ENCODE measurements at regions not wholly inside any gene's neighbourhood (a gene's known extent, or its start where the extent isn't known, plus 50 kb on each side); places are given as distances from the start of the nearest gene placed in this dataset.

- no peak for DNase-seq
- no peaks in the 10 kb centered on the region for H3K27me3 ChIP-seq (ENCODE audit: control insufficient read depth, insufficient read depth, low read length)
These were observed 349.4 kb upstream of the SEMA6D start for GRCh38 chr15:47367726-47368390.

DNA sequence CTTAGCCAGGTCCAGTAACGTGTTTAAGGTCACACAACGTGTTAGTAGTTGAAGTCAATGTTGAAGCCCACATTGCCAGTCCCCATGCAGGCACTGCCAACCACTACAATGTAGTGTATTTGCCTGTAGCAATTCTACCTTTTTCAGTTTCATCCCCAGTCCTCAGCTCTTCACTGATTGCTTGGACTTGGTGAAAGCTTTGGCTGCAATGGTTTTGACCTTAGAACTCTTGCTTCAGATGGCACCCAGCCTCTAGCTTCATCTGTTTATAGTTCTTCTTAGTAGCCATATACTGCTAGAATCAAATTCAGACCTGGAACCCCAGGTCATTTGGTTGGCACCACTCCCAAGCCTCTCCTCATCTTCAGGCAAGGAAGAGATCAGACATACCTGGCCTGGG lies 345.4 kb upstream of the SEMA6D start:
- H3K27me3 ChIP-seq (ENCODE audit: control insufficient read depth, insufficient read depth, low read length): no peaks in the 10 kb centered on the region
- H3K36me3 ChIP-seq (replicated peaks; ENCODE audit: control insufficient read depth, insufficient read depth, low read length): no peaks in the 10 kb centered on the region
- H3K4me3 ChIP-seq (ENCODE audit: insufficient read depth, low read depth, low read length): no peak overlapping the region
- DNase-seq: no peak

More at GRCh38 chr15:47367726-47368390, 349.4 kb upstream of the SEMA6D start:
- Histone ChIP-seq H3K36me3 (replicated peaks; ENCODE audit: control insufficient read depth, insufficient read depth, low read length) (no peaks in the 10 kb centered on the region), H3K4me3 (ENCODE audit: insufficient read depth, low read depth, low read length) (no peak overlapping the region)

DNA sequence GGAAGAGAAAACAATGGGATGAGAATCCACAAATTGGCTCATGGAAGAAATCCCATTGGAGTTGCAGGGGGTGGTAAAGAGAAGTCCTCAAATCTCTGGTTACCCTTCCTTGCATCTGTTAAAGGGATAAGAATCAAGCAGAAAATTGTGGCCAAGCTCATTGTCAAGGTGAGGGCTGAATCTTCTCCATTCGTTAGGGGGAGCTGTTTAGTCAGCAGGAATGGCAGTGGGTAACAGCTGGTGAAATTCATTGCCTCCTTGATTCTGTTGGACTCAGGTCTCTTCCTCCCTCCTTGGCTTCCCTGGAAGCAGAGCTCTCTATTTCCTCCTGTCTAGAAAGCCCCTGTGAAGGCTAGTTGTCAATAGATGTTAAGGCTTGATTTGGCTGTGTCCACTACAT lies 343.1 kb upstream of the SEMA6D start:
- no peaks in the 10 kb centered on the region for H3K36me3 ChIP-seq (replicated peaks; ENCODE audit: control insufficient read depth, insufficient read depth, low read length)
- H3K27me3 ChIP-seq (ENCODE audit: control insufficient read depth, insufficient read depth, low read length): no peaks in the 10 kb centered on the region
- H3K4me3 ChIP-seq (ENCODE audit: insufficient read depth, low read depth, low read length): no peak overlapping the region
- DNase-seq: peak; percentile 59

DNA sequence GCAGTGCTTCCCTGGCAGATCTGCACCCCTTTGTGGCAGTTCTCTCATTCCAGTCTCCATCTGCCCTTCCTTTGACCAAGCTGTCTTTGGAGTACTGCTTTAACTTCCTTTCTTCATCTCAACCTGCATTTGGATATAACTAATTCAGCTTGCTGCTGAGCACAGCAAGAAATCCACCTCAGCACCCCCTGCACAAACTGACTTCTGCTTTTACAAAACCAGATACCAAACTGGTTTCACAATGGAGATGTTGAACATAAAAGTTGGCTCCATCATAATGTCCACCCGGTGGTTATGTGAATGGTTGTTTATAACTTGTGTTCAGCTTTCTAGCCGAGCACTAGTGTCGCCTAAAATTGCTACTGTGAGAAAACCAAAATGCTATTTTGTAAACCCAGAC lies 341.1 kb upstream of the SEMA6D start:
- H3K27me3 ChIP-seq (ENCODE audit: control insufficient read depth, insufficient read depth, low read length): no peaks in the 10 kb centered on the region

DNA sequence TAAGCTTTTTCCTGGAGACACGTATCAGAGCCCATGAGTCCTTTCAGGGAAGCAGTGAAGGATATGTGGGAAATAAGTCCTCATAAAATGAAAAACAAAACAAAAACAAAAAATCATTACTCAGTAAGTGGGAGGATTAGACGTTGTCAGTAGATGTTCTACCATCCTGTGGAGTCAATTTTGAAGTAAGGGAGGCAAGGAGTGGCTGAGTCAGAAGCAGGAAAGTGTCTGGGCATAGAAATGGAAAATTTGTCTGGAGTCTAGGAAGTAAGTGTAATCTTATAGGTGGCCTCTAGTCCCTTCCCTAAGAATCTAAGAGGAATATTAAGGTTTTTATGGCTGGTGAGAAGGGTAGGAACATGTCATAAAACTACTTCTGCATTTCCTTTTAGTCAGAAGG lies 339.8 kb upstream of the SEMA6D start:
- Histone ChIP-seq H3K36me3 (replicated peaks; ENCODE audit: control insufficient read depth, insufficient read depth, low read length) (no peaks in the 10 kb centered on the region), H3K27me3 (ENCODE audit: control insufficient read depth, insufficient read depth, low read length) (no peaks in the 10 kb centered on the region), H3K4me3 (ENCODE audit: insufficient read depth, low read depth, low read length) (no peak overlapping the region)
- DNase-seq: no peak

More for the DNA sequence above, 341.1 kb upstream of the SEMA6D start:
- no peak for DNase-seq
- Histone ChIP-seq H3K36me3 (replicated peaks; ENCODE audit: control insufficient read depth, insufficient read depth, low read length) (no peaks in the 10 kb centered on the region), H3K4me3 (ENCODE audit: insufficient read depth, low read depth, low read length) (no peak overlapping the region)

DNA sequence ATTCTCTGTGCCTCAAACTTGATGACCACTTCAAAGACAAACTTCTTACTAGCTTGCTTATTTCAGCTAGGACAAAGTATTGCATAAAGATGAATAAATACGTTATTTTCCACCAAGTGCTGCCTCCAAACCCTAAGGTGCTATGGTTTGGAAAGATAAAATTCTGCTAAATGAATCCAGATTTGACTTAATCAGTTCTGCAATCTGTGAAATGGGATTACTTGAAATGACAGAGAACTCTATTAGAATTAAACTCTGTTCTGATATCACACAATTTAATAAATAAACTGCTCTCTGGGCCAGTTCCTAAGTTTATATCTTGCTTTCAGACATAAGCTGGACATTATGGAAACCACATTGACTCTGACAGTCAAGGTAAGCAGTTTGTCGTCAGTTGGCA lies 338.8 kb upstream of the SEMA6D start:
- H3K27me3 ChIP-seq (ENCODE audit: control insufficient read depth, insufficient read depth, low read length): no peaks in the 10 kb centered on the region
- no peaks in the 10 kb centered on the region for H3K36me3 ChIP-seq (replicated peaks; ENCODE audit: control insufficient read depth, insufficient read depth, low read length)
- no peak overlapping the region for H3K4me3 ChIP-seq (ENCODE audit: insufficient read depth, low read depth, low read length)
- DNase-seq: no peak

DNA sequence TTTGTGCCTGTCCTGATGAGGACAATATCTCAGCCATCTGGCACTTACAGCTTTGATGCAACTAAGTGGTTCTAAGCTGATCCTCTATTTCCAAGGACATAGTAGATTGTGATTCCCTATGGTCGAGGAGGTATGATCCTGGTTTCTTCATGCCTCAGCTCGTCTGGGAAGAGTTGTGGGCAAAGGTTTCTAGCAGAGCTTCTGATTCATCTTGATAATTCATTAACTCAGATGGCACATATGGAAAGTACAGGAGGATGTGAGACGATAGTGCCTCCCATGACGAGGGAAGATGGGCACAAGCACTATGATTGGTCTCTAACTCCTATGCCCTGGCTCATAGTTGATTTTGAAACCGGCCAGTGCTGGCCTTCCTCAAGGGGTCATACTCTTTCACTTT lies 334.2 kb upstream of the SEMA6D start:
- no peaks in the 10 kb centered on the region for H3K36me3 ChIP-seq (replicated peaks; ENCODE audit: control insufficient read depth, insufficient read depth, low read length)
- H3K27me3 ChIP-seq (ENCODE audit: control insufficient read depth, insufficient read depth, low read length): no peaks in the 10 kb centered on the region
- no peak overlapping the region for H3K4me3 ChIP-seq (ENCODE audit: insufficient read depth, low read depth, low read length)
- DNase-seq: no peak

DNA sequence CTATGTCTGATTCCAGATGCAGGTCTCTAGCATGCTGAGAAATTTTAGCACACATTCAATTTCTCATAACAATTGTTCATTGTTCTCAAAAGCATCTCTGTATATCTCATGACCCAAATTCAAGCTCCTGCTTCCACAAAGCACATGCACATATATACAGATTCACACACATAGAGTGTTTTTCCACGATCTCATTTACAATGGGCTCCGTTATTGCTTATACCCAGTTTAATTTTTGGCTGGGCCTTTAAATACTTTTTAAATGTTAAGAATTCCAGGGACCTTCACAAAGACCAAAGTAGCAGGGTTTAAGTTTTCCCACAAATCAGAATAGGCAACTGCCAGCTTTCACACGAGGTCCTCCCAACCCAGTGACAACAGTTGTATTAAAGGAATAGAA lies 333.5 kb upstream of the SEMA6D start:
- no peak overlapping the region for H3K4me3 ChIP-seq (ENCODE audit: insufficient read depth, low read depth, low read length)
- no peaks in the 10 kb centered on the region for H3K36me3 ChIP-seq (replicated peaks; ENCODE audit: control insufficient read depth, insufficient read depth, low read length)
- no peak for DNase-seq
- no peaks in the 10 kb centered on the region for H3K27me3 ChIP-seq (ENCODE audit: control insufficient read depth, insufficient read depth, low read length)

DNA sequence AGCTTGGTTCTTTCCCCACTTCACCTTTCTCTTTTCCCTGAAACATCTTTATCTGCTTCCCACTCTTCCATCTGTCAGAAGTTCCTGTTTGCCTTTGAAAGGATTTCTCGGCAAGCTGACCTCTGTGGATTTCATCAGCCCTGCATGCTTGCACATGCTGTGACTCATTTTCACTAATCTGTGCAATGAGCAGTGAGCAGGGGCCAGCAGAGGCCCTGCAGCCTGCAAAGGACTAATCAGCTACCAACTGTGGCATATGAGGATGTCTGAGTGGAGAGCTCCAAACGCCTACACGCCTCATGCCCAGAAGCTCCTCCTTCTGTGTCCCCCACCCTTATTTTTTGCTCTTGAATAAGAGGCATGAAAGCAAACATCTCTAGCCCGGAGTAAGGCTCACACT lies 333.0 kb upstream of the SEMA6D start:
- H3K36me3 ChIP-seq (replicated peaks; ENCODE audit: control insufficient read depth, insufficient read depth, low read length): no peaks in the 10 kb centered on the region
- H3K27me3 ChIP-seq (ENCODE audit: control insufficient read depth, insufficient read depth, low read length): no peaks in the 10 kb centered on the region
- no peak overlapping the region for H3K4me3 ChIP-seq (ENCODE audit: insufficient read depth, low read depth, low read length)
- DNase-seq: no peak

- no peak for DNase-seq
- Histone ChIP-seq H3K4me3 (ENCODE audit: insufficient read depth, low read depth, low read length) (no peak overlapping the region), H3K27me3 (ENCODE audit: control insufficient read depth, insufficient read depth, low read length) (no peaks in the 10 kb centered on the region), H3K36me3 (replicated peaks; ENCODE audit: control insufficient read depth, insufficient read depth, low read length) (no peaks in the 10 kb centered on the region)
These were observed 332.5 kb upstream of the SEMA6D start for GRCh38 chr15:47384776-47385175.

DNA sequence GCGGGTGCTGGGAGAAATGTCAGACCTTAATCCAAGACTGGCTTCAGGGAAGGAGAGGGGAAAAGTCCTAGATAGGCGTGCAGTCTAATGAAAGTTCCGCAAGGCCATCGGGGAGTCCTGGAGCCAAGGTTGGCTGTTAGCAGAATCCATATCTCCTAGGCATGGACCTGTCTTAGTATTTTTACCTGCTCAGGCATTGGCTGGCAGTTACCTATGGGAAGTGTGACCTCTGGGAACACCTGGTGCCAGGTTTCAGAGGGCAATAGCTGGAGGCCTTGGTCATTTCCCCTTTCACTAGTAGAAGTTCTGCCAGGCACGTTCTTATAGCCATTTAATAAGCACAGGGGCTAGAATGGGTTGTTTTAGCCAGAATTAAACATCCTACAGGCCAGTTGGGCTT lies 330.8 kb upstream of the SEMA6D start:
- no peak for DNase-seq
- Histone ChIP-seq H3K36me3 (replicated peaks; ENCODE audit: control insufficient read depth, insufficient read depth, low read length) (no peaks in the 10 kb centered on the region), H3K27me3 (ENCODE audit: control insufficient read depth, insufficient read depth, low read length) (no peaks in the 10 kb centered on the region), H3K4me3 (ENCODE audit: insufficient read depth, low read depth, low read length) (no peak overlapping the region)

- DNase-seq: no peak
- H3K36me3 ChIP-seq (replicated peaks; ENCODE audit: control insufficient read depth, insufficient read depth, low read length): no peaks in the 10 kb centered on the region
- no peaks in the 10 kb centered on the region for H3K27me3 ChIP-seq (ENCODE audit: control insufficient read depth, insufficient read depth, low read length)
- no peak overlapping the region for H3K4me3 ChIP-seq (ENCODE audit: insufficient read depth, low read depth, low read length)
These were observed 329.0 kb upstream of the SEMA6D start for GRCh38 chr15:47388299-47388698.

DNA sequence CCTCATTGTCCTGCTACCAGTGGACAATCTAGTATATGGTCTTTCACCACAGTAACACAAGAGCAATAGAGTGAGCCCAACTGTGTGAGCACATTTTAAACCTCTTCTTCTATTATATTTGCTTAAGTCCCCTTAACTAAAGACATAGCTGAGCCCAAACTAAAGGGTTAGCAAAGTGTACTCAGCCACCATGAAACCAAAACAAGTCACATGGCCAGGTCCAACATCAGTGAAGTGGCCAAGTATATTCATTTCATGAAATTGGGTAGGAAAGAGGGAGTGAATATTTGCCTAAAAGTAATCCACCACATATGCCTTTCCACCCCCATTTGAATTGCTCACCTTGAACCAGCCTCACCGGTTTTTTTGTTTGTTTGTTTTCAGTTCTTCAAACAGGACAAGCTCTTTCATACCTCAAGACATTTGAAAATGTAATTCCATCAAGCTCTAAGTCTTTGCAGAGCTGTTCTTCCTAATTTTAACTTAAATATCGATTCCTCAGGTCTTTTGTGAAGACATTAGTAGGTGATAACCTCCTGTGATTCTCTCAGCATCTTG lies 327.0 kb upstream of the SEMA6D start:
- DNase-seq: no peak
- no peak overlapping the region for H3K4me3 ChIP-seq (ENCODE audit: insufficient read depth, low read depth, low read length)
- no peaks in the 10 kb centered on the region for H3K36me3 ChIP-seq (replicated peaks; ENCODE audit: control insufficient read depth, insufficient read depth, low read length)
- no peaks in the 10 kb centered on the region for H3K27me3 ChIP-seq (ENCODE audit: control insufficient read depth, insufficient read depth, low read length)

DNA sequence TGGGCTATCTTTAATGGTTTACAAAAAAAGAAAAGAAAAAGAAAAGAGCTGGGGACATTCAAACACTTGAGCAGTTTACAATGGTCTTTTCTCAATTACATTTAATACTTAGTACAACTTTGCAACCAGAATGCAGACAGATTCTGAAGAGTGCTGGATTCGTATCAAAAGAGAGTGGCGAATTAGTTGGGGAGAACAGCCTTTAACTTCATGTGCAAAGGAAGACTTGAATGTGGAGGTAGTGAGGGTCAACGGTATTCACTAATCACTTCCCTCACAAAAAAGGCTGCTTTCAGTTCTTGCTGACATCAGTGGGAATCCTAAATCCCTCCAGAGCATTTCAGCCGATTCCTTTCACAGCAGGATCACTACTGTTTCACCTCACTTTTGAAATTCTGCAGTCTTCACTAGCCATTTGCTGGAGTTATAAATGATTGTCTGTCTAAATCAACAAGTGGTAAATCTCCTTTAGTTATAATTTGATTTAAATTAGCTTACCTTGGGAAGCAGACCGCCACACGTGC lies 323.0 kb upstream of the SEMA6D start:
- Histone ChIP-seq H3K27me3 (ENCODE audit: control insufficient read depth, insufficient read depth, low read length) (no peaks in the 10 kb centered on the region), H3K36me3 (replicated peaks; ENCODE audit: control insufficient read depth, insufficient read depth, low read length) (no peaks in the 10 kb centered on the region), H3K4me3 (ENCODE audit: insufficient read depth, low read depth, low read length) (no peak overlapping the region)
- no peak for DNase-seq

GRCh38 chr15:47395076-47395475 lies 322.2 kb upstream of the SEMA6D start:
- Histone ChIP-seq H3K27me3 (ENCODE audit: control insufficient read depth, insufficient read depth, low read length) (no peaks in the 10 kb centered on the region), H3K4me3 (ENCODE audit: insufficient read depth, low read depth, low read length) (no peak overlapping the region), H3K36me3 (replicated peaks; ENCODE audit: control insufficient read depth, insufficient read depth, low read length) (no peaks in the 10 kb centered on the region)
- no peak for DNase-seq

All from H7 (cell line).